ENCODE measurements at regions not wholly inside any gene's neighbourhood (a gene's known extent, or its start where the extent isn't known, plus 50 kb on each side); places are given as distances from the start of the nearest gene placed in this dataset.

DNA sequence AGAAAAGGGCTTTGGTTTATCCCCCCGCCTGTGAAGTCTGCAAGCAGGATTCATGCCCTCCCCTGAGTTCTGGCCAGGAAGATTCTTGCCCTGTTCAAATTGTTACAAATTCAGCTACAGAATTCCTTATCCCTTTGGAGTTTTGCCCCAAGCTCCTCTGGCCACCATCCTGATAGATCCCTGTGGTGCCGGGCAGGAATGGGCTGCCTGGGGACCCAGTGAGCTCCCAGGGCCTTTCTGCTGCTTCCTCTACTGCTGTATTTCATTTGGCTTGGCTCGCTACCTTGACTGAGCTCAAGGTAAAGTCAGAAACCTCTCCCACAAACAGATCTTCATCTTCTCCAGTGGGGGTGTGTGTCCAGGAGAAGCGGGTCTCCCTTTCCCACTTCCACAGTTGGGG is 194.6 kb upstream of the NBEA start:
- no peak for DNase-seq (ENCODE audit: low read depth in 6 of 9, low spot score in 9 of 9)
- Histone ChIP-seq H3K27ac (ENCODE audit: low read depth in 1 of 2, low read length in 1 of 2) (no peak overlapping the region), H3K27me3 (ENCODE audit: control insufficient read depth in 2 of 2, insufficient read depth in 1 of 2, low read length in 1 of 2) (no peaks in the 10 kb centered on the region), H3K9me3 (ENCODE audit: control insufficient read depth in 2 of 2, insufficient read depth in 1 of 2, low read length in 1 of 2) (peaks cover 0 to 12% of the 10 kb centered on the region in 2 donors), H3K4me3 (ENCODE audit: low read length in 2 of 2) (no peak overlapping the region), H3K4me1 (ENCODE audit: control insufficient read depth in 2 of 2, insufficient read depth in 2 of 2, low read length in 2 of 2) (no peaks in the 10 kb centered on the region), H3K36me3 (ENCODE audit: control insufficient read depth in 2 of 2, insufficient read depth in 2 of 2, low read length in 1 of 2) (no peaks in the 10 kb centered on the region)
- WGBS: 95% methylated on average over 4 of the region's 4 CpGs

- DNase-seq (ENCODE audit: low read depth in 6 of 9, low spot score in 9 of 9): no peak
Observed at GRCh38 chr13:34748073-34748472, 194.0 kb upstream of the NBEA start.

GRCh38 chr13:34748596-34748995 is 193.5 kb upstream of the NBEA start:
- no peak for DNase-seq (ENCODE audit: low read depth in 6 of 9, low spot score in 9 of 9)
- no peak overlapping the region for H3K4me3 ChIP-seq (ENCODE audit: low read length in 2 of 2)
- no peaks in the 10 kb centered on the region for H3K4me1 ChIP-seq (ENCODE audit: control insufficient read depth in 2 of 2, insufficient read depth in 2 of 2, low read length in 2 of 2)
- H3K27ac ChIP-seq (ENCODE audit: low read depth in 1 of 2, low read length in 1 of 2): no peak overlapping the region
- no peaks in the 10 kb centered on the region for H3K27me3 ChIP-seq (ENCODE audit: control insufficient read depth in 2 of 2, insufficient read depth in 1 of 2, low read length in 1 of 2)
- 88% methylated on average over 1 of the region's 1 CpG for WGBS
- H3K36me3 ChIP-seq (ENCODE audit: control insufficient read depth in 2 of 2, insufficient read depth in 2 of 2, low read length in 1 of 2): no peaks in the 10 kb centered on the region
- H3K9me3 ChIP-seq (ENCODE audit: control insufficient read depth in 2 of 2, insufficient read depth in 1 of 2, low read length in 1 of 2): peaks cover 0 to 12% of the 10 kb centered on the region in 2 donors

More at GRCh38 chr13:34748073-34748472, 194.0 kb upstream of the NBEA start:
- no peaks in the 10 kb centered on the region for H3K4me1 ChIP-seq (ENCODE audit: control insufficient read depth in 2 of 2, insufficient read depth in 2 of 2, low read length in 2 of 2)
- no peaks in the 10 kb centered on the region for H3K27me3 ChIP-seq (ENCODE audit: control insufficient read depth in 2 of 2, insufficient read depth in 1 of 2, low read length in 1 of 2)
- H3K36me3 ChIP-seq (ENCODE audit: control insufficient read depth in 2 of 2, insufficient read depth in 2 of 2, low read length in 1 of 2): no peaks in the 10 kb centered on the region
- H3K27ac ChIP-seq (ENCODE audit: low read depth in 1 of 2, low read length in 1 of 2): no peak overlapping the region
- peaks cover 0 to 12% of the 10 kb centered on the region in 2 donors for H3K9me3 ChIP-seq (ENCODE audit: control insufficient read depth in 2 of 2, insufficient read depth in 1 of 2, low read length in 1 of 2)
- WGBS: 69% methylated on average over 5 of the region's 5 CpGs
- no peak overlapping the region for H3K4me3 ChIP-seq (ENCODE audit: low read length in 2 of 2)

DNA sequence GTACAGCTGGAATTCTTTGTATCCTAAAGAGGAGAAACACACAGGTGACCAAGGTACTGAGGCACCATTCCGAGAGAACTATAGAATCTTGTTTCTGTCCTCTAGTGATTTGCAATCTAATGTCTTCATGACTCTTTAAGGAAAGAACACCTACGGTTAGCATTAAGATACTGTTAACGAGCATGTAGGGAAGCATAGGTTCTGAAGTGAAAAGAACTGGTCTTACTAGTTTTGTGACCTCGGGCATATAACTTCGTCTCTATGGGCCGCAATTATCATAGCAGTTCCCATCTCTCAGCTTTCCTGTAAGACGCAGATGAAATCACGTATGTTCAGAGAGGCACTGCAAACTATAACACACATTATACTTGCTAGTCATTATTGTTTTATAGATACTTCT is 193.0 kb upstream of the NBEA start:
- 87% methylated on average over 8 of the region's 8 CpGs for WGBS
- no peak for DNase-seq (ENCODE audit: low read depth in 6 of 9, low spot score in 9 of 9)
- no peak overlapping the region for H3K27ac ChIP-seq (ENCODE audit: low read depth in 1 of 2, low read length in 1 of 2)
- H3K4me3 ChIP-seq (ENCODE audit: low read length in 2 of 2): no peak overlapping the region
- no peaks in the 10 kb centered on the region for H3K36me3 ChIP-seq (ENCODE audit: control insufficient read depth in 2 of 2, insufficient read depth in 2 of 2, low read length in 1 of 2)
- H3K27me3 ChIP-seq (ENCODE audit: control insufficient read depth in 2 of 2, insufficient read depth in 1 of 2, low read length in 1 of 2): no peaks in the 10 kb centered on the region
- H3K4me1 ChIP-seq (ENCODE audit: control insufficient read depth in 2 of 2, insufficient read depth in 2 of 2, low read length in 2 of 2): no peaks in the 10 kb centered on the region
- peaks cover 0 to 12% of the 10 kb centered on the region in 2 donors for H3K9me3 ChIP-seq (ENCODE audit: control insufficient read depth in 2 of 2, insufficient read depth in 1 of 2, low read length in 1 of 2)

DNA sequence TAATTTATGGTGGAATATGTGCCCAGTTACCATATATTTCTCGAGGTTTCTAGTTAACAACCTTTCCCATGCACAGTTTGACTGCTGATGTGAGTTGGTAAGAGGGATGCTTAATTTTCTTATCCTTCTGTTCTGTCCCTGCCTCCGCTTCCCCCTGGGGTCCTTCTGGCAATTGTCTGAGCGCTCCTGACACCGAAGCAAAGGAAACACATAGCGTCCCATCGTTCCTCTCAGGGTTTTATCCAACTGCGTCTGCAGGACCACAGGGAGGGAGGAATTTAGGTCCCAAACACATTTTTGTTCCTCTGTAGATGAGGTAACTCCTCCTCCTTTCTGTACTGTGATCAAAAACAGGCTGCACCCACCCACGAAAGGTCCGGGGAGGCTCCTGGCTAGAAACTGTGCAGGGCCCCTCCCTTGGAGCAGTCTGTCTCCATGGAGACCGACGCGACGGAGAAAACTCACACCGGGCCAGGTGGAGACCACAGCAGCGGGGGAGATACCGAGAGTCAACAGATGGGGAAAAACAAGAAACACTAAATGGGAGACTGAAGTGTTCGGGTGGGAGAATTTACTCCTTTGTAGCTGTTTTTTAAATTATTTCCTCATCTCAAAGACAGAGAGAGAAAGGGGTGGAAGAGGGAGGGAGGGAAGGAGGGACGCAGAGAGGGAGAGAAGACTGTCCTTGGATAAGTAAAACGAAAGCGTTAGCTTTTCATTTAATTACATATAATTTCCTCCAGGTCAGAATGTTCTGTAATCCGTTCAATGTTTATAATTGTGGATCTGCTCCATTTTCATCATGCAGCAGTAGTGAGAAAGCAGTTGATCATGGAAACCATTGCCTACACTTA is 191.8 kb upstream of the NBEA start:
- H3K27ac ChIP-seq (ENCODE audit: low read depth in 1 of 2, low read length in 1 of 2): no peak overlapping the region
- H3K27me3 ChIP-seq (ENCODE audit: control insufficient read depth in 2 of 2, insufficient read depth in 1 of 2, low read length in 1 of 2): no peaks in the 10 kb centered on the region
- 18% methylated on average over 21 of the region's 21 CpGs for WGBS
- H3K36me3 ChIP-seq (ENCODE audit: control insufficient read depth in 2 of 2, insufficient read depth in 2 of 2, low read length in 1 of 2): no peaks in the 10 kb centered on the region
- no peak for DNase-seq (ENCODE audit: low read depth in 6 of 9, low spot score in 9 of 9)
- H3K4me1 ChIP-seq (ENCODE audit: control insufficient read depth in 2 of 2, insufficient read depth in 2 of 2, low read length in 2 of 2): no peaks in the 10 kb centered on the region
- peaks cover 0 to 12% of the 10 kb centered on the region in 2 donors for H3K9me3 ChIP-seq (ENCODE audit: control insufficient read depth in 2 of 2, insufficient read depth in 1 of 2, low read length in 1 of 2)
- H3K4me3 ChIP-seq (ENCODE audit: low read length in 2 of 2): no peak overlapping the region

GRCh38 chr13:34751044-34751443 is 191.0 kb upstream of the NBEA start:
- WGBS: 66% methylated on average over 3 of the region's 3 CpGs
- DNase-seq (ENCODE audit: low read depth in 6 of 9, low spot score in 9 of 9): no peak
- no peak overlapping the region for H3K4me3 ChIP-seq (ENCODE audit: low read length in 2 of 2)
- H3K27me3 ChIP-seq (ENCODE audit: control insufficient read depth in 2 of 2, insufficient read depth in 1 of 2, low read length in 1 of 2): no peaks in the 10 kb centered on the region
- peaks cover 0 to 12% of the 10 kb centered on the region in 2 donors for H3K9me3 ChIP-seq (ENCODE audit: control insufficient read depth in 2 of 2, insufficient read depth in 1 of 2, low read length in 1 of 2)
- H3K36me3 ChIP-seq (ENCODE audit: control insufficient read depth in 2 of 2, insufficient read depth in 2 of 2, low read length in 1 of 2): no peaks in the 10 kb centered on the region
- no peaks in the 10 kb centered on the region for H3K4me1 ChIP-seq (ENCODE audit: control insufficient read depth in 2 of 2, insufficient read depth in 2 of 2, low read length in 2 of 2)
- H3K27ac ChIP-seq (ENCODE audit: low read depth in 1 of 2, low read length in 1 of 2): no peak overlapping the region

DNA sequence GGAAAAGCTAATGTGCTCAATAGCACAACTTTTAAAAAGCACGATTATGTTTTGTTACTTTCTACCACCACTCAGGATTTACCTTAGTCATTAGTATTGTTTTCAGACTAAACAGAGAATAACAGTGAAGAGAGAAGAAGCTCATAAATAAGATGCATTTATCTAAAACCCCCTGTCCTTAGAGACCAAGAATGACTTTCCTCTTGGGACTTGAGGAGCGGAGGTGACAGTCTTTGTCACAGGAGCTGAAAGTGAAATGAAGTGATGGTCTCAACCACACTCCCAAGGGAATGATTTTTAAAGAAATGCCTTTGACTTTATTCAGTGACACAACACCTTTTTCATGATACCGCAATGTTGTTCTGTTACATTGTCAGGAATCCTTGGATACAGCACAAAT is 190.6 kb upstream of the NBEA start:
- no peaks in the 10 kb centered on the region for H3K27me3 ChIP-seq (ENCODE audit: control insufficient read depth in 2 of 2, insufficient read depth in 1 of 2, low read length in 1 of 2)
- no peaks in the 10 kb centered on the region for H3K4me1 ChIP-seq (ENCODE audit: control insufficient read depth in 2 of 2, insufficient read depth in 2 of 2, low read length in 2 of 2)
- no peak for DNase-seq (ENCODE audit: low read depth in 6 of 9, low spot score in 9 of 9)
- H3K9me3 ChIP-seq (ENCODE audit: control insufficient read depth in 2 of 2, insufficient read depth in 1 of 2, low read length in 1 of 2): peaks cover 0 to 12% of the 10 kb centered on the region in 2 donors
- no peak overlapping the region for H3K27ac ChIP-seq (ENCODE audit: low read depth in 1 of 2, low read length in 1 of 2)
- no peak overlapping the region for H3K4me3 ChIP-seq (ENCODE audit: low read length in 2 of 2)
- 86% methylated on average over 3 of the region's 3 CpGs for WGBS
- no peaks in the 10 kb centered on the region for H3K36me3 ChIP-seq (ENCODE audit: control insufficient read depth in 2 of 2, insufficient read depth in 2 of 2, low read length in 1 of 2)

GRCh38 chr13:34752283-34752960 is 189.6 kb upstream of the NBEA start:
- DNase-seq (ENCODE audit: low read depth in 6 of 9, low spot score in 9 of 9): no peak
- WGBS: 59% methylated on average over 11 of the region's 11 CpGs

DNA sequence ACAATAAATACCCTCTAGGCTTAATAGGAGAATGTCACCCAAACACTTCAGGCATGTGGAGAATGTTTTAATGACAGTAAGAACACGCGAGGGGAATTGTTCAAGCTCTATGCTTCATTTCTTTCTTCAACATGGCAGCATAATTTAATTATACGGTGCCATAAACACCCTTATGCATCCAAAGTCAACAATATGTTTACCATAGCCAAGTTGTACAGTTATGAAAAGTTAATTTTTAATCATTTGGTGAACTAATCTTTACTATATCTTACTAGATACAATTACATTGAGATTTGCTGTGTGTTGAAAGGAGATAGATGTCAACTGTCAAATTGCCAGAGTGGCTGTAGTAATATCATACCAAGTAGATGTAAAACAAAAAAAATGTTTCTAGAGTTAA is 185.9 kb upstream of the NBEA start:
- H3K4me1 ChIP-seq (ENCODE audit: control insufficient read depth in 2 of 2, insufficient read depth in 2 of 2, low read length in 2 of 2): no peaks in the 10 kb centered on the region
- no peak overlapping the region for H3K4me3 ChIP-seq (ENCODE audit: low read length in 2 of 2)
- no peaks in the 10 kb centered on the region for H3K36me3 ChIP-seq (ENCODE audit: control insufficient read depth in 2 of 2, insufficient read depth in 2 of 2, low read length in 1 of 2)
- no peak for DNase-seq (ENCODE audit: low read depth in 6 of 9, low spot score in 9 of 9)
- 97% methylated on average over 3 of the region's 3 CpGs for WGBS
- no peaks in the 10 kb centered on the region for H3K27me3 ChIP-seq (ENCODE audit: control insufficient read depth in 2 of 2, insufficient read depth in 1 of 2, low read length in 1 of 2)
- no peak overlapping the region for H3K27ac ChIP-seq (ENCODE audit: low read depth in 1 of 2, low read length in 1 of 2)
- no peaks in the 10 kb centered on the region for H3K9me3 ChIP-seq (ENCODE audit: control insufficient read depth in 2 of 2, insufficient read depth in 1 of 2, low read length in 1 of 2)

More at GRCh38 chr13:34752283-34752960, 189.6 kb upstream of the NBEA start:
- Histone ChIP-seq H3K36me3 (ENCODE audit: control insufficient read depth in 2 of 2, insufficient read depth in 2 of 2, low read length in 1 of 2) (no peaks in the 10 kb centered on the region), H3K27ac (ENCODE audit: low read depth in 1 of 2, low read length in 1 of 2) (no peak overlapping the region), H3K27me3 (ENCODE audit: control insufficient read depth in 2 of 2, insufficient read depth in 1 of 2, low read length in 1 of 2) (no peaks in the 10 kb centered on the region), H3K4me3 (ENCODE audit: low read length in 2 of 2) (no peak overlapping the region), H3K9me3 (ENCODE audit: control insufficient read depth in 2 of 2, insufficient read depth in 1 of 2, low read length in 1 of 2) (peaks cover 0 to 7% of the 10 kb centered on the region in 2 donors), H3K4me1 (ENCODE audit: control insufficient read depth in 2 of 2, insufficient read depth in 2 of 2, low read length in 2 of 2) (no peaks in the 10 kb centered on the region)

Data from thymus (tissue), 11 donors.